IMR-90 (cell line): ENCODE measurements at regions not wholly inside any gene's neighbourhood (a gene's known extent, or its start where the extent isn't known, plus 50 kb on each side); places are given as distances from the start of the nearest gene placed in this dataset.

Source experiments
- ATAC-seq: fragments of 200-7000 bp; cut with Tn5 transposase; 2 replicates; pipeline ENCODE4 v1.9.1; 2020; ENCODE audit warnings: low read depth, mild to moderate bottlenecking, moderate library complexity
- BruUV-seq: library from RNA; stranded (reverse); fragments of 400-500 nt; replicated peaks from 2 replicates; lab custom pipeline; 2021; lab: Mats Ljungman, UMichigan
- CTCF ChIA-PET: fragments of 300-600 bp; formaldehyde crosslinking; extraction: SDS; loops from one replicate; lab custom pipeline; 2021; ENCODE audit warnings: antibody characterized with exemption; lab: Yijun Ruan, JAX
- POLR2A ChIA-PET: fragments of 300-600 bp; sonication (Branson Sonifier 250); formaldehyde crosslinking; loops from one replicate; lab custom pipeline; 2022; ENCODE audit warnings: antibody characterized with exemption; ENCODE audit not compliant: unreplicated experiment; lab: Charles Lee
- DNase-seq: peaks from one replicate; pipeline ENCODE4 v3.0.0; 2013
- H2AFZ ChIP-seq: replicated peaks from 2 replicates; pipeline ENCODE3; 2013; ENCODE audit warnings: low read length, mild to moderate bottlenecking; ENCODE audit not compliant: poor library complexity
- H2AK5ac ChIP-seq: 2 replicates; pipeline ENCODE4 v1.6.1; 2013; ENCODE audit warnings: low read depth, low read length, inconsistent platforms
- H2AK9ac ChIP-seq: replicated peaks from 2 replicates; pipeline ENCODE3; 2013; ENCODE audit warnings: mild to moderate bottlenecking, low read depth, low read length, moderate library complexity; ENCODE audit not compliant: poor library complexity
- H2BK120ac ChIP-seq: 2 replicates; pipeline ENCODE4 v1.6.1; 2013; ENCODE audit warnings: low read depth, low read length, inconsistent platforms
- H2BK15ac ChIP-seq: 3 replicates; pipeline ENCODE4 v1.6.1; 2013; ENCODE audit warnings: low read depth, low read length, inconsistent platforms
- H2BK20ac ChIP-seq: 2 replicates; pipeline ENCODE4 v1.6.1; 2013; ENCODE audit warnings: low read depth, mild to moderate bottlenecking, inconsistent platforms, low read length, moderate library complexity
- H2BK5ac ChIP-seq: 2 replicates; pipeline ENCODE4 v1.6.1; 2013; ENCODE audit warnings: mild to moderate bottlenecking, low read depth, low read length, inconsistent platforms; ENCODE audit not compliant: poor library complexity, severe bottlenecking
- H3K14ac ChIP-seq: replicated peaks from 2 replicates; pipeline ENCODE4 v1.6.1; 2013; ENCODE audit warnings: low read depth, low read length, inconsistent platforms
- H3K18ac ChIP-seq: 2 replicates; pipeline ENCODE4 v1.6.1; 2013; ENCODE audit warnings: low read depth, low read length, control low read depth
- H3K23ac ChIP-seq: 2 replicates; pipeline ENCODE4 v1.6.1; 2013; ENCODE audit warnings: low read depth, low read length, inconsistent platforms
- H3K27ac ChIP-seq: 2 replicates; pipeline ENCODE4 v1.5.1; 2013; ENCODE audit warnings: mild to moderate bottlenecking, control low read depth, low read length; ENCODE audit not compliant: insufficient read depth
- H3K27me3 ChIP-seq: 2 replicates; pipeline ENCODE4 v1.6.1; 2013; ENCODE audit warnings: low read length; ENCODE audit not compliant: control insufficient read depth, insufficient read depth
- H3K36me3 ChIP-seq: 2 replicates; pipeline ENCODE4 v1.6.1; 2013; ENCODE audit warnings: low read length, mixed read lengths; ENCODE audit not compliant: control insufficient read depth, insufficient read depth
- H3K4ac ChIP-seq: 2 replicates; pipeline ENCODE4 v1.6.1; 2013; ENCODE audit warnings: low read depth, low read length, inconsistent platforms
- H3K4me1 ChIP-seq: 2 replicates; pipeline ENCODE4 v1.6.1; 2013; ENCODE audit warnings: low read length, mixed read lengths; ENCODE audit not compliant: control insufficient read depth, insufficient read depth
- H3K4me2 ChIP-seq: 2 replicates; pipeline ENCODE4 v1.6.1; 2013; ENCODE audit warnings: low read depth, mild to moderate bottlenecking, control low read depth, low read length, moderate library complexity
- H3K4me3 ChIP-seq: 2 replicates; pipeline ENCODE4 v1.5.1; 2013; ENCODE audit warnings: low read depth, mild to moderate bottlenecking, control low read depth, low read length, moderate library complexity; ENCODE audit not compliant: insufficient read depth
- H3K56ac ChIP-seq: 2 replicates; pipeline ENCODE4 v1.6.1; 2013; ENCODE audit warnings: low read length, inconsistent platforms; ENCODE audit not compliant: insufficient read depth; ENCODE audit errors: extremely low read depth
- H3K79me1 ChIP-seq, 2 experiments: 2 replicates each; pipeline ENCODE4 v1.6.1; 2013; ENCODE audit warnings: low read length in 2 of 2, inconsistent platforms in 1 of 2, low read depth in 1 of 2
- H3K9ac ChIP-seq: 2 replicates; pipeline ENCODE4 v1.6.1; 2013; ENCODE audit warnings: low read depth, low read length, control low read depth
- H3K9me1 ChIP-seq: 2 replicates; pipeline ENCODE4 v1.6.1; 2013; ENCODE audit warnings: low read length, inconsistent platforms; ENCODE audit not compliant: insufficient read depth
- H3K9me3 ChIP-seq: 2 replicates; pipeline ENCODE4 v1.6.1; 2013; ENCODE audit warnings: low read length; ENCODE audit not compliant: control insufficient read depth, insufficient read depth
- H4K20me1 ChIP-seq: 2 replicates; pipeline ENCODE4 v1.6.1; 2013; ENCODE audit warnings: low read length, inconsistent platforms; ENCODE audit not compliant: insufficient read depth
- H4K5ac ChIP-seq: 2 replicates; pipeline ENCODE4 v1.6.1; 2013; ENCODE audit warnings: mild to moderate bottlenecking, low read depth, low read length, control low read depth
- H4K8ac ChIP-seq, 2 experiments: 2 replicates each; pipeline ENCODE4 v1.6.1; 2013; ENCODE audit warnings: low read depth in 2 of 2, low read length in 2 of 2, control low read depth in 1 of 2, inconsistent platforms in 1 of 2
- H4K91ac ChIP-seq: 2 replicates; pipeline ENCODE4 v1.6.1; 2013; ENCODE audit warnings: low read depth, low read length, inconsistent platforms; ENCODE audit not compliant: insufficient read depth
- BHLHE40 ChIP-seq: fragments of 150-350 bp; IDR thresholded peaks from 2 replicates; pipeline ENCODE4 v1.6.1; 2016; ENCODE audit warnings: mild to moderate bottlenecking, low read depth, low read length
- CEBPB ChIP-seq: IDR thresholded peaks from 2 replicates; pipeline ENCODE4 v1.6.1; 2012; ENCODE audit warnings: low read depth, low read length, improper control_type of control experiment
- CHD1 ChIP-seq: IDR thresholded peaks from 2 replicates; pipeline ENCODE4 v1.6.1; 2012; ENCODE audit warnings: low read depth, low read length, improper control_type of control experiment
- FOS ChIP-seq: fragments of 150-350 bp; IDR thresholded peaks from 2 replicates; pipeline ENCODE4 v1.6.1; 2016; ENCODE audit warnings: low read depth, low read length
- MAFK ChIP-seq: IDR thresholded peaks from 2 replicates; pipeline ENCODE4 v1.6.1; 2012; ENCODE audit warnings: low read depth, low read length, improper control_type of control experiment
- MAZ ChIP-seq: IDR thresholded peaks from 2 replicates; pipeline ENCODE4 v1.6.1; 2012; ENCODE audit warnings: low read depth, mild to moderate bottlenecking, low read length, improper control_type of control experiment, moderate library complexity, borderline replicate concordance
- MXI1 ChIP-seq: IDR thresholded peaks from 2 replicates; pipeline ENCODE4 v1.6.1; 2012; ENCODE audit warnings: low read depth, mild to moderate bottlenecking, low read length, moderate library complexity, borderline replicate concordance
- NFE2L2 ChIP-seq: fragments of 150-350 bp; IDR thresholded peaks from 2 replicates; pipeline ENCODE4 v1.6.1; 2016; ENCODE audit warnings: low read depth, mild to moderate bottlenecking, low read length
- POLR2A ChIP-seq: IDR thresholded peaks from 2 replicates; pipeline ENCODE4 v1.6.1; 2012; ENCODE audit warnings: mild to moderate bottlenecking, low read depth, low read length
- RAD21 ChIP-seq: IDR thresholded peaks from 2 replicates; pipeline ENCODE4 v1.6.1; 2012; ENCODE audit warnings: low read length, improper control_type of control experiment
- RCOR1 ChIP-seq: IDR thresholded peaks from 2 replicates; pipeline ENCODE4 v1.6.1; 2012; ENCODE audit warnings: mild to moderate bottlenecking, low read length, improper control_type of control experiment; ENCODE audit not compliant: insufficient replicate concordance
- RFX5 ChIP-seq: IDR thresholded peaks from 2 replicates; pipeline ENCODE4 v1.8.0; 2012; ENCODE audit warnings: low read depth, mild to moderate bottlenecking, low read length, moderate library complexity
- SMC3 ChIP-seq: fragments of 150-350 bp; IDR thresholded peaks from 2 replicates; pipeline ENCODE4 v1.6.1; 2016; ENCODE audit warnings: low read depth, mild to moderate bottlenecking, antibody characterized with exemption, low read length, moderate library complexity
- WGBS, 2 experiments: methylation state at CpG; one replicate each; pipeline versions ENCODE4 v1.1.5 to v1.1.7; 2013; ENCODE audit warnings: missing lambda C conversion rate in 2 of 2; ENCODE audit not compliant: insufficient read length in 1 of 2; ENCODE audit errors: extremely low coverage in 2 of 2; 5-methylcytosine and 5-hydroxymethylcytosine counted together
- dilution Hi-C: fragments of 300-500 bp; cut with HindIII; formaldehyde crosslinking; loops from one replicate; pipeline ENCODE4 v1.14.3; 2018; ENCODE audit warnings: low sequenced_read_pairs; ENCODE audit not compliant: unreplicated experiment
- in situ Hi-C: fragments of 300-500 bp; cut with MboI; formaldehyde crosslinking; loops from 3 replicates; pipeline ENCODE4 v1.14.3; 2019; ENCODE audit warnings: low sequenced_read_pairs, inconsistent platforms, mixed read lengths
- intact Hi-C: fragments of 100-400 bp; cut with micrococcal nuclease; formaldehyde crosslinking; loops from 2 replicates; pipeline ENCODE4 v1.10.0; 2022
- TF ChIP-seq, protein P1 (sequence below): conservative IDR thresholded peaks from 2 replicates; pipeline ENCODE4 v1.5.1; 2012; ENCODE audit warnings: mild to moderate bottlenecking, low read depth, low read length, improper control_type of control experiment
- TF ChIP-seq, protein P2 (sequence below): fragments of 150-350 bp; IDR thresholded peaks from 2 replicates; pipeline ENCODE4 v1.6.1; 2017; ENCODE audit warnings: mild to moderate bottlenecking, antibody characterized with exemption, low read length, low read depth
- TF ChIP-seq, protein P3 (sequence below): fragments of 150-350 bp; IDR thresholded peaks from 2 replicates; pipeline ENCODE4 v1.6.1; 2016; ENCODE audit warnings: low read depth, mild to moderate bottlenecking, low read length, moderate library complexity, borderline replicate concordance

DNA sequence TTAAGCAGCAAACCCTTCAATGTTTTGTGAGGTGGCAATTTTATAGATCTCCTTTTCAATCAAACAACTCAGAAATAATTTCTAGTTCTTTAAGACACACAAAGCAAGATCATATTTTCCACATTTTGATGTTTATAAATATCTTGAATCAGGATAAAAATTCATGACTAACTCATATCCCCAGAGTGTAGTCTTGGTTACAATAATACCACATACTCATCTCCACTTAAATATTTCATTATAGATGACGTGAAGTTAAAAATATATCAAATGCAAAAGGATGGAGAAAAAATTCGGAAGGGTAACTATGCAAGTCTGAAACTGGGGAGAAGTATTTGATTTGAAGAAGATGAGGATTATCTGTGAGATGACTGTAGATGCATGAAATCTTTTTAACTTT, 59.8 kb upstream of the HIVEP1 start:
- H2BK15ac ChIP-seq, result no peak overlapping the region
- H3K36me3 ChIP-seq, result no peaks in the 10 kb centered on the region
- H2BK5ac ChIP-seq, result no peak overlapping the region
- no peak overlapping the region for H2BK120ac ChIP-seq
- H4K91ac ChIP-seq, result no peak overlapping the region
- H3K9me1 ChIP-seq, result no peaks in the 10 kb centered on the region
- ChIA-PET POLR2A (no interaction called here), CTCF (no interaction called here)
- H4K20me1 ChIP-seq, result no peaks in the 10 kb centered on the region
- no peak overlapping the region for H3K4me2 ChIP-seq
- TF ChIP-seq MAFK, result no peak
- no peak for TF ChIP-seq MXI1
- TF ChIP-seq, protein P1, sequence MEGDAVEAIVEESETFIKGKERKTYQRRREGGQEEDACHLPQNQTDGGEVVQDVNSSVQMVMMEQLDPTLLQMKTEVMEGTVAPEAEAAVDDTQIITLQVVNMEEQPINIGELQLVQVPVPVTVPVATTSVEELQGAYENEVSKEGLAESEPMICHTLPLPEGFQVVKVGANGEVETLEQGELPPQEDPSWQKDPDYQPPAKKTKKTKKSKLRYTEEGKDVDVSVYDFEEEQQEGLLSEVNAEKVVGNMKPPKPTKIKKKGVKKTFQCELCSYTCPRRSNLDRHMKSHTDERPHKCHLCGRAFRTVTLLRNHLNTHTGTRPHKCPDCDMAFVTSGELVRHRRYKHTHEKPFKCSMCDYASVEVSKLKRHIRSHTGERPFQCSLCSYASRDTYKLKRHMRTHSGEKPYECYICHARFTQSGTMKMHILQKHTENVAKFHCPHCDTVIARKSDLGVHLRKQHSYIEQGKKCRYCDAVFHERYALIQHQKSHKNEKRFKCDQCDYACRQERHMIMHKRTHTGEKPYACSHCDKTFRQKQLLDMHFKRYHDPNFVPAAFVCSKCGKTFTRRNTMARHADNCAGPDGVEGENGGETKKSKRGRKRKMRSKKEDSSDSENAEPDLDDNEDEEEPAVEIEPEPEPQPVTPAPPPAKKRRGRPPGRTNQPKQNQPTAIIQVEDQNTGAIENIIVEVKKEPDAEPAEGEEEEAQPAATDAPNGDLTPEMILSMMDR, result no peak
- no peak for TF ChIP-seq RFX5
- no peak for TF ChIP-seq MAZ
- TF ChIP-seq, protein P2, sequence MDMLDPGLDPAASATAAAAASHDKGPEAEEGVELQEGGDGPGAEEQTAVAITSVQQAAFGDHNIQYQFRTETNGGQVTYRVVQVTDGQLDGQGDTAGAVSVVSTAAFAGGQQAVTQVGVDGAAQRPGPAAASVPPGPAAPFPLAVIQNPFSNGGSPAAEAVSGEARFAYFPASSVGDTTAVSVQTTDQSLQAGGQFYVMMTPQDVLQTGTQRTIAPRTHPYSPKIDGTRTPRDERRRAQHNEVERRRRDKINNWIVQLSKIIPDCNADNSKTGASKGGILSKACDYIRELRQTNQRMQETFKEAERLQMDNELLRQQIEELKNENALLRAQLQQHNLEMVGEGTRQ, result no peak
- no peak for TF ChIP-seq NFE2L2
- TF ChIP-seq FOS, result no peak
- TF ChIP-seq SMC3, result no peak
- TF ChIP-seq RAD21, result no peak
- no peak for TF ChIP-seq CHD1
- no peak for TF ChIP-seq RCOR1
- TF ChIP-seq, protein P3, sequence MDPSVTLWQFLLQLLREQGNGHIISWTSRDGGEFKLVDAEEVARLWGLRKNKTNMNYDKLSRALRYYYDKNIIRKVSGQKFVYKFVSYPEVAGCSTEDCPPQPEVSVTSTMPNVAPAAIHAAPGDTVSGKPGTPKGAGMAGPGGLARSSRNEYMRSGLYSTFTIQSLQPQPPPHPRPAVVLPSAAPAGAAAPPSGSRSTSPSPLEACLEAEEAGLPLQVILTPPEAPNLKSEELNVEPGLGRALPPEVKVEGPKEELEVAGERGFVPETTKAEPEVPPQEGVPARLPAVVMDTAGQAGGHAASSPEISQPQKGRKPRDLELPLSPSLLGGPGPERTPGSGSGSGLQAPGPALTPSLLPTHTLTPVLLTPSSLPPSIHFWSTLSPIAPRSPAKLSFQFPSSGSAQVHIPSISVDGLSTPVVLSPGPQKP, result no peak
- TF ChIP-seq POLR2A, result no peak
- no peak for TF ChIP-seq BHLHE40
- TF ChIP-seq CEBPB, result no peak
- 100% methylated on average over 1 of the region's 2 CpGs; no CpG with 5 or more reads in 1 of the 2 experiments for WGBS, 2 experiments
- H3K4me3 ChIP-seq, result no peak overlapping the region
- ATAC-seq (no peak), DNase-seq (no peak)
- H4K5ac ChIP-seq, result no peak overlapping the region
- H3K79me1 ChIP-seq, result no peaks in the 10 kb centered on the region
- H3K27me3 ChIP-seq, result no peaks in the 10 kb centered on the region
- no peak overlapping the region for H3K27ac ChIP-seq
- H3K4ac ChIP-seq, result no peak overlapping the region
- intact Hi-C loops, result no loop called here
- H3K9ac ChIP-seq, result no peak overlapping the region
- no peak overlapping the region for H3K23ac ChIP-seq
- no peak overlapping the region for H4K8ac ChIP-seq
- H2BK20ac ChIP-seq, result no peak overlapping the region
- H3K56ac ChIP-seq, result no peak overlapping the region
- H3K9me3 ChIP-seq, result no peaks in the 10 kb centered on the region
- dilution Hi-C loops, result no loop called here
- no peak overlapping the region for H2AK5ac ChIP-seq
- no TSS peak for BruUV-seq
- H3K14ac ChIP-seq, result no peak overlapping the region
- no peak overlapping the region for H2AFZ ChIP-seq
- no peak overlapping the region for H2AK9ac ChIP-seq
- in situ Hi-C loops, result no loop called here
- H3K4me1 ChIP-seq, result no peaks in the 10 kb centered on the region
- no peak overlapping the region for H3K18ac ChIP-seq
